ENCODE measurements at regions not wholly inside any gene's neighbourhood (a gene's known extent, or its start where the extent isn't known, plus 50 kb on each side); places are given as distances from the start of the nearest gene placed in this dataset.

GRCh38 chr2:235141411-235142128, 189.8 kb downstream of the SH3BP4 start:
- DNase-seq, result no peak

DNA sequence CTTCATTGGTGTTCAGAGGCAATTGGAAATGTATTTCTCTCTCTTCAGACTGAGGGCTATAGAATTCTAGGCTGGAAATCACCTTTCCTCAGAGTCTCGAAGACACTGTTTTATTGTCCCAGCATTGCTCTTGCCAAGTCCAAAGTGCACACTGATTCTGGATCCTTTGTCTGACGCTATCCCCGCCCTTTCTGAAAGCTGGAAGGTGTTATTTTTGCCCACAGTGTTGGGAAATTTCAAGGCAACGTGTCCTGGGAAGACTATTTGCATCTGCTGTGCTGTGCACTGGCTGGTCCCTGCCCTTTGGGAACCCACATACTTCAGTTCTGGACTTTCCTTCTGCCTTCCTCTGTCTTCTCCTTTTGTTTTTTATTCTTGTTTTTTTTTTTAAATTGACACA, 190.8 kb downstream of the SH3BP4 start:
- no peak for DNase-seq

- no peak for DNase-seq
These were observed 192.0 kb downstream of the SH3BP4 start for GRCh38 chr2:235143789-235144188.

- DNase-seq, result no peak
These were observed 192.5 kb downstream of the SH3BP4 start for GRCh38 chr2:235144291-235144690.

GRCh38 chr2:235146206-235146605, 194.4 kb downstream of the SH3BP4 start:
- DNase-seq, result no peak

DNA sequence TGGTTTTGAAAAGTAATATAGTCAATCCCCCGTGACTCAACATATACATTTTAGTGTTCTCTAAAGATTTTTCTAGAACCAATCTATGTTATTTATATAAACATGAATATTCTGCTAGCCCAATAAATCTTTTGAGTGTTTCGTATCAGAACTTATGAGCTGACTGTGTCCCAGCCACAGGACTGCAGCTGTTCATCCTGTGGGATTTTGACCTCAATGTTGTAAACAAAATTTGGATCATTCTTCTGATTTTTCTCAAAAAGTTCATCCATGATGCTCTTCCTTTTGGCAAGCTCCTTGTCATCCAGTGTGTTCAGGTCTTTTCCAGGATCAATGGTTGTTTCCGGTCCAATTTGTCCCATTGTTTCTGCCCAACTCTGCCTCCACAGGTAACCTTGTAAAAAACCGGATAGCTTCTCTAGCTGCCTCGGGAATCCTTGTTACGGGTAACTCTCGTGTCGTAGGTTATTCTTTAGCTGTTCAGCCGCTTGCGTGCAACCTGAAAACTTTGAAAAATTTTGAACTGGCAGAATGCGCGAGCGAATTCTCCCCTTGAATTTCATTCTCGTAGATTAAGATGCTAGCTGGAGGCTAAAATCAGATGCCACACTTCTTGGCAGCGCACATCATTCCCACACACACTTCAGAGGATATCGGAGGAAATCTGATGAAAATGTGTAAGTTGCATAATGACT, 195.2 kb downstream of the SH3BP4 start:
- no peak for DNase-seq

- no peak for DNase-seq
These were observed 196.7 kb downstream of the SH3BP4 start for GRCh38 chr2:235148201-235149170.

DNA sequence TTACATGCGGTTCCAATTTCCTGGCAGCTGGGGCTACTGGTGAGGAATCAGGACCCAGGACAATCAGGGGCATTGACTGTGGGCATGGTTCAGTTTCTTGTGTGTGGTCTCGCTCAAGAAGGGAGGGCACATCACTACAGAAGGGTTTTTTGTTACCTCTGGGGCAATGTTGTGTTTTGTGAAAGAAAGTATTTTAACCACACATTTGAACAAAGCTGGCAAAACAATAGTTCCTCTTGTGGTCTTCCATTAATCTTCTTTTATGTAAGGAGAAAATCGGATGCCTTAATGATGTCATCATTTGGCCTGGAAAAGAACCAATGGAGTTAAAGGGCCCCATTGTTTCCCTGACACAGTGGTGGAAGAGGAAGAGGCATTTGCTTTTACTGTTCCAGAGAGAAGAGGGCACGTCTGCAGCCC, 197.4 kb downstream of the SH3BP4 start:
- no peak for DNase-seq

DNA sequence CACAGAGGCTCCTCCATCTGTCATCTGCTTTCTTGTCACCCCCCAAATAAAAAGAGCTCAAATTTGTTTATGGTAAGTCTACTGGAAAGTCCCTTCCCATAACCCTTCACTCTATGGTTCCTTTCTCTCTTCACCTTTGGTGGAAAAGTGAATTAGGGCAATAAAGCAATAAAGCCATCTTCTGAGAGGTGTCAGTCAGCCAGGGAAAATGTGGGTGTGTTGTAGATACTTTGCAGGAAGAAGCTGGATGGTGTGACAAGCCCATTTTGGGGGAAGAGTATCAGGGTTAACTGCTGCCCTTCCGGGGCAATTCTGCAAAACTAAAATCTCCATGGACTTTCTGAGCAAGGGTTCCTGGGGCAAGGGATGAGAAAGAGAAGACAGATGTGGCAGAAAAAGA, 197.9 kb downstream of the SH3BP4 start:
- DNase-seq, result no peak

GRCh38 chr2:235151152-235151551, 199.3 kb downstream of the SH3BP4 start:
- DNase-seq, result no peak

DNA sequence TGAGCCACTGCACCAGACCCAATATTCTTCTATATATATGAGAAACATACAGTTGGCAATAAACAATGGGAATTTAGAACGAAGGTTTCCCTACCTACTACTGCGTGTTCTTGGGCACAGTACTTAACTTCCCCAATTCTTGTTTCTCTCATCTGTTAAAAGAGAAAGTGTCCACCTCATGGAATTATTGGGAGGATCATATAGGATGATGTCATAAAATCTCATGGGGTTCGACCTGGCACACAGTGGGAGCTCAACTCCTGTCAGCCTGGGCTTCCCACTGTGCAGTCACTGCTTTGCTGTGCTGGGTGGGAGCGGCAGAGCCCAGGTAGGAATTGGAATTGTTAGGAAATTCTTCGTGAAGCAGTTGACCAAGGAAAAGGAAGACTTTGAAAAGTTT, 203.3 kb downstream of the SH3BP4 start:
- no peak for DNase-seq

DNA sequence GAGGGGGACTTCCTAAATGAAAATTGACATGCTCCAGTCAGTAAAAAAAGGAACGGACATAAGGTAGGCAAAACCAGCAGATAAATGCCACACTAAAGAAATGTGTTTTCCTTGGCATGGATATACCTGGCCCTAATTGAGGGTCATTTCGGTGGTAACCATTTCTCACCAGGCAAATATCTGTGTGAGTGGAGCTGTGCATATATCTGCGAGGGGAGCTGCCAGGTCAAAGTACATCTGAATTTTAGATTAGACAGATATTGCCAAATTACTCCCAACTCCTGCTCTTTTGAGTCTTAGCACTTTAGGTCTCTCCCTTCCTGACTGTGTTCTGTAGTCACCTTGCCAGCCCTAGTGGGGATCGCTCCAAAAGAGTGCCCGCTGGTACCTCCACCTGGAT, 204.2 kb downstream of the SH3BP4 start:
- no peak for DNase-seq

- DNase-seq, result no peak
These were observed 206.1 kb downstream of the SH3BP4 start for GRCh38 chr2:235157746-235158482.

DNA sequence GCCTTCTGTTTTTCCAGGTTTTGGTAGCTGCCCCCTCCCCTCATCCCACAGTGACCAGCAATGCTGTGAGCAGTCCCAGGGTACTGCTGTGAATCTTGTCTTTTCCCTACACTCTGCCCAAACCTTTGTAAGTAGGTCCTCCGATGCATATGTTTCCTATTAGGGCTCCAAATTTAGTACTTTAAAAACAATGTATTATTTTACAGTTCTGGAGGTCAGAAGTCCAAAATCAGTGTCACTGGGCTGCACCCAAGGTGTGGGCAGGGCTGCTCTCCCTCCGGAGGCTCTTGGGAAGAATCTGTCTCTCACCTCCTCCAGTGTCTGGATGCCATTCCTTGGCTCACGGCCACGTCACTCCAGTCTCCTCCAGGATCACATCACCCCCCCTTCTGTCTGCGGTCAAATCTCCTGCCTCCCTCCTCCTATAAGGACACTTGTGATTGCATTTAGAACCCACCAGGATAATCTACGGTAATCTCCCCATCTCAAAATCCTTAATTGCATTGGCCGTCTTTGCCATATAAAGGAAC, 208.5 kb downstream of the SH3BP4 start:
- DNase-seq, result no peak

GRCh38 chr2:235161565-235161964, 209.7 kb downstream of the SH3BP4 start:
- DNase-seq, result no peak

DNA sequence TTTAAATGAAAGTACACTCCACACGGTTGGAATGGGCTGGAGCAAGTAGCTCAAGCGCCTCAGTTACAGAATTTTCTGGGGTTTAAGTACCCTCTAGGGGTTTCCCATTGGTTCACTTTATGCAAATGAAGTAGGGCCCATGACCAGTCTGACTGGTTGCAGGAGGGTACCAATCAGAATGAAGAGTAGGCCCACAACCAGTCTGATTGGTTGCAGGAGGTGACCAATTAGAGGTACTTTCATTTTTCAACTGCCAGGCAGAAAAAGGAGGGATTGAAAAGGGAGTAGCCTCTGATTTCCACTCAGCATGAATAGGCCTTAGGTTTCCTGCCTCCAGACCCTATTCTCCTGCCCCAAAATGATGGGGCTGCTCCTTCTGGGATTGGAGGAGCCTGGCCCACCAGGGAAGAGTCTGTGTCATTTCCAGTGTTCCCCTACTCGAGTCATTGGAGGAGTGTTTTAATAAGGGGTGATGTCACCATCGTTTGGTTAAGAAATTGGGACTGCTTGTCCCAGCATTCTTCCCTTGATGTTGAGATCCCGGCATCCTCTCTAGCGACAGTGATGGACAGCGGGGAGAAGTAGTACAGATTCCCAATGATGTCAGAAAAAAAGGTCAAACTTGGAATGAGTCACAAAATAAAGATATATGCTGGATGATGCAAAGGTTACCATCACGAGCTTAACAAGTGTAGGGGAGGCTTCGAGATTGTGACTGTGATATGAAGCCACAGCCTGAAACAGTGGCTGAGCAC, 210.4 kb downstream of the SH3BP4 start:
- no peak for DNase-seq

GRCh38 chr2:235162837-235163197, 211.0 kb downstream of the SH3BP4 start:
- no peak for DNase-seq

GRCh38 chr2:235165136-235165535, 213.3 kb downstream of the SH3BP4 start:
- DNase-seq, result no peak

GRCh38 chr2:235165631-235166030, 213.8 kb downstream of the SH3BP4 start:
- no peak for DNase-seq

GRCh38 chr2:235168174-235168979, 216.6 kb downstream of the SH3BP4 start:
- no peak for DNase-seq

DNA sequence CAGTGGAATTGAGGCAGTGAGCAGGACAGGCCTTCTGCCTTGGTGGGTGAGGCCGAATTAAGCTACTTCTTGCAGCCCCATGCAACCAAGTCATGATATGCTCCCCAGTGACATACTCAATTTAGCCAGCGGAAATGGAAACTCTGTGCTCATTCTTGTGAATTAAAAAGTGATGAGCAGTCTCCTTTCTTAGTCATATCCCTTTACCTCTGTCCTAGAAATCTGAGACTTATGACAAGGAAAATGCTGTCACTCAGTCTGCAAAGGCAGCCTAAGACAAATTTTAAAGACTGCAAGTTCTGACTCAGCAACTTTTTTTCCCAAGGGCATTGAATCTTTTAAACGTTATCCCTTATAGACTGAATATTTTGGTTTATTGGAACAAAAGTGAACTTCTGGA, 218.2 kb downstream of the SH3BP4 start:
- DNase-seq, result no peak

Data from activated CD4-positive, alpha-beta T cell treated with anti-CD3 and anti-CD28 coated beads, Interleukin-2, amount 50 U/mL, for 1 hour (primary cell).